ENCODE measurements at regions not wholly inside any gene's neighbourhood (a gene's known extent, or its start where the extent isn't known, plus 50 kb on each side); places are given as distances from the start of the nearest gene placed in this dataset.
"Not testable (repeated sequence)": the region's sequence is repeated elsewhere in the genome, so short reads cannot be mapped to it uniquely, and the experiment has no call there.

DNA sequence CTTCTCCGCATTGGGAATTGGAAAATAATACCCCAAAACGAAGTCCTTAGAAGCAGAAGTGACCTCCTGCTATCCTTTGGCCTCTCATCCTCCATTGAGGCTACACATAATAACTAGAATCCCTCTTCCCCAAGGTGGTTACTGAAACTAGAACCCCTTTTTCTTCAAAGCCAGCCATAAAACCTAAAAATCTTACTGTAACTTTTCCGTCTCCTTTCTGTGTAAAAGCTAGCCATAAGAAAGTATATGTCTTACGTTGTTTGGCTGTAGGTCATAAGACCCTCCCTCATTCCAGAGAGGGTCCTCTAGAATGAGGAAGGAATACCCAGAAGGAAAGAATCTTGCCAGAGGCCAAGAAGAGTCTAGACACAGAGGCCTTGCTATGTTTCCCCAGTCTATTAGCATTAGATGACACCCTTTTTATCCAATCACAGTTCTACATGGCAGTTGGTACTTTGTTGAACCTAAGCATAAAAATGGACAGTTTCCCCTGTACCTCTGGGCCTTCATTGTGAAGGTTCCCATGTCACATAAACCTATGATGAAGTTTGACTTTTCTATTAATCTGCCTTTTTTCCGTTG lies 133.9 kb upstream of the BTN3A2 start:
- H3K27ac Mint-ChIP-seq: no peak overlapping the region
- no peak for DNase-seq
- H3K4me1 Mint-ChIP-seq: peaks cover 33% of the 10 kb centered on the region
- no peaks in the 10 kb centered on the region for H3K27me3 Mint-ChIP-seq
- no peak for ATAC-seq
- H3K4me3 Mint-ChIP-seq: no peak overlapping the region
- no peaks in the 10 kb centered on the region for H3K9me3 ChIP-seq (ENCODE audit: control insufficient read depth, low read length, poor library complexity, severe bottlenecking)
- no peaks in the 10 kb centered on the region for H3K36me3 Mint-ChIP-seq (ENCODE audit: low read depth)

DNA sequence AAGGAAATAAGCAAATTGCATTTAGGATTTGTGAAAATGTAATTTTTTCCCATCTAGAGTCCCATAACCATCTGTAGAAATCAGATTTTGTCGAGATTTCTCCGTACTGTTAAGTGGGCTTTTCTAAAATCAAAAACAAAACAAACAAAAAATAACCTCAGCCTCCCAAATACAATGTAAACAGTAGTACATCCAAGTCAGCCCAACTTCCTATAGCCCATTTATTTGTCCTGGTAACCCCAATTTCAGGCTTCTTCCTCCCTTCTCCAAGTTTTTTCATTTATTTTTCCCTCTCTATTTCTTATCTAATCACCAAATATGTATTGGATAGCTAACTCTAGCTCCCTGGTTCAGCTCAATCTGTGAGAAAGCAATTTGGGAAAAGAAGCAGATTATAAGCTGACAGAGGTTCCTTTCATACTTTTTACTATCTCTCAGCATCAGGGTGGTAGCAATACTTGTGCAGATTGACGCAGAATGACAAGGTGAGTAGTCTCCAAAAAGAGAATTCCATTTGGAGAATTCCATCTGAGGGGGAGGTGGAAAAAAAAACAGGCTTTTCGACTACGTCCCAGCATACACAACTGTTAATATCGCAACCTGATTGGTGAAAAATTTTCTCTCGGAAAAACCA lies 132.6 kb upstream of the BTN3A2 start:
- ATAC-seq (no peak), DNase-seq (no peak)
- Mint-ChIP-seq H3K4me3 (peak overlapping the region; percentile 93), H3K36me3 (ENCODE audit: low read depth) (no peaks in the 10 kb centered on the region), H3K4me1 (peaks cover 28% of the 10 kb centered on the region), H3K27me3 (no peaks in the 10 kb centered on the region), H3K27ac (peak overlapping the region; percentile 98)
- H3K9me3 ChIP-seq (ENCODE audit: control insufficient read depth, low read length, poor library complexity, severe bottlenecking): no peaks in the 10 kb centered on the region

DNA sequence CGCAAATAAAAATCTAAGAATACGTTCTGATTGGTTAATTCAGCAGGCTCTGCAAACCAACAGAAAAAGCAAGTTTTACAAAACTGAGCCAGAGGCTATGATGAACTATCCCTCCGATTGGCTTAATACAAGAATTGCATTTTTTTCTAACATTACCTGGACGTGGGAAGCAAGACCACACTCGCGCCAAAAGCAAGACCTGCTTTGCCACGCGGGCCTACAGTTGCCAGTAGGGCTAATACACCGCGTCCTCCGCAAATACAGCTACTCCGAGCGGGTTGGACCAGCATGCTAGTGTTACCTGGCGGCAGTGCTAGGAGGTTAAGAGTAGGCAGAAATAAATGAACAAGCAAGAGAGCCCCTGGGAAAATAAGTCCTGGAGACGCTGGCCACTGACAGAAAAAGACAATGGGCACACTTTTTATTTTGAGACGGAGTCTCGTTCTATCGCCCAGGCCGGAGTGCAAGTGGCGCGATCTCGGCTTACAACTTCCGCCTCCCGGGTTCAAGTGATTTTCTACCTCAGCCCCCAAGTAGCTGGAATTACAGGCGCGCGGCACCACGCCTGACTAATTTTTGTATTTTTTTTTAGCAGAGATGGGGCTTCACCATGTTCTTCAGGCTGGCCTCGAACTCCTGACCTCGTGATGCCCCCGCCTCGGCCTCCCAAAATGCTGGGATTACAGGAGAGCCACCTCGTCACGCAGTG lies 131.9 kb upstream of the BTN3A2 start:
- Mint-ChIP-seq H3K4me1 (peaks cover 28% of the 10 kb centered on the region), H3K27me3 (no peaks in the 10 kb centered on the region), H3K4me3 (peak overlapping the region; percentile 93), H3K27ac (peak overlapping the region; percentile 98), H3K36me3 (ENCODE audit: low read depth) (no peaks in the 10 kb centered on the region)
- H3K9me3 ChIP-seq (ENCODE audit: control insufficient read depth, low read length, poor library complexity, severe bottlenecking): no peaks in the 10 kb centered on the region
- ATAC-seq (peak; percentile 32), DNase-seq (peak in 1 of 3 donors; percentile 25)

DNA sequence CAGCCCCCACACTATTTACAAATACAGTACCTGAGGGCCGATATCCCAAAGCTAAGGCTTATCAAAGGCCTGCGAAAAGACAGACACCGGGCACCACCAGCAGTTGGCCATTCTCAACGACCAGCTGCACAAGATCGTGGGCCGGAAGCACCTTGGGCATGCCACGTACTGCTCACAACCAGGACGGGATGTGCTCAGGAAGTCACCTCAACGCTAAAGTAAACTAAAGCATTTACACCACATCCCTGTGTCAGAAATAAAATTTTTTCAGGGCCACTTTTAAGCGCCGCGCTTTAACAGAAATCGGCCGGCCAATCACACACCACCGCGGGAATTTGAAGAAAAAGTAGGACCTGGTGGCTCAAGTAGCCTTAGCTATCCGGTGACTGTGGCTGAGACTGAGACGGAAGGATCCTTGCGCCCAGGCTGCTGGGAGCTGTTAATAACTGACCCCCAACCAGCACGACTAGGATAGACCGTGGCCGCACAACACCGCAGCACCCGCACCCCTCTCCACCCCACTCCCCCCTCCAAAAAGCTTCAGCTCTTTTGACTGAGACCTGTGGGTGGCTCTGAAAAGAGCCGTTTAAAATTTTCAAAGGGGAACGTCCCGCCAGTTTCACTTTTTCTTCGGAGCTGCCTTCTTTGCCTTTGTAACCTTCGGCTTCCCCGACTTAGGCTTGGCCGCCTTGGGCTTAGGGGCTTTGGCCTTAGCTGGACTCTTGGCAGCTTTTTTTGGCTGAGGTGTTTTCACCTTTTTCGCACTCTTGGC lies 131.2 kb upstream of the BTN3A2 start:
- H3K4me1 Mint-ChIP-seq: peaks cover 28% of the 10 kb centered on the region
- H3K27ac Mint-ChIP-seq: peak overlapping the region; percentile 98
- ATAC-seq (peak; percentile 66), DNase-seq (peak; percentile 34 to 55 (median 53))
- H3K9me3 ChIP-seq (ENCODE audit: control insufficient read depth, low read length, poor library complexity, severe bottlenecking): no peaks in the 10 kb centered on the region
- peak overlapping the region; percentile 93 for H3K4me3 Mint-ChIP-seq
- no peaks in the 10 kb centered on the region for H3K36me3 Mint-ChIP-seq (ENCODE audit: low read depth)
- H3K27me3 Mint-ChIP-seq: no peaks in the 10 kb centered on the region

DNA sequence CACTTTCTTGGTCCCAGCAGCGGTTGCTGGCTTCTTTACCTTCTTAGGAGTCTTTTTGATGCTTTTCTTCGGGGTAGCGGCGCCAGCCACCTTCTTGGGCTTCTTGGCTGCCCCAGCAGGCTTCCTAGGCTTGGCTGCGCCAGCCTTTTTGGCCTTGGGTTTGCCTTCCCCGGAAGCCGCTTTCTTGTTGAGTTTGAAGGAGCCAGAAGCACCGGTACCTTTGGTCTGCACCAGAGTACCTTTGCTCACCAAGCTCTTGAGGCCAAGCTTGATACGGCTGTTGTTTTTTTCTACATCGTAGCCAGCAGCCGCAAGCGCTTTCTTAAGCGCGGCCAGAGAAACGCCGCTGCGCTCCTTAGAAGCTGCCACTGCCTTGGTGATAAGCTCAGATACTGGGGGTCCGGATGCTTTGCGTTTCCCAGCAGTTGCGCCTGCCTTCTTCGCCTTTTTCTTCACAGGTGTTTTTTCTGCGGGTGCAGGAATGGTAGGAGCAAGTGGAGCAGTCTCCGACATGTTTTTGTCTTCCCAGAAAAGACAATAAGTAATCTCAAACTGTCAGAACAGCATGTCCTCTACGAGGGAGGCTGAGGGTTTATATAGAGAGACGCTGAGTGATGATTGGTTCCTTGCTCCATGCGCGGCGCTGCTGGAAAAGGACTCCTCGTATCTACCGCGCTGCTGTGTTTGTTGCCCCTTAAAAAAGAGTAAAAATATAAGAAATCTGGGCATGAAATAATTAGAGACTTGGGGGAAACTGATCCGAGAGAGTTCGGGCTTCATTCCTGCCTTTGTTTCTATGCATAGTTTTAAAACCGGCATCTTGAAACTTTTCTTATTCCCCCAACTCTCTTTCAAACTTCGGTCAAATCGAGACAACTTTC lies 130.3 kb upstream of the BTN3A2 start:
- no peaks in the 10 kb centered on the region for H3K9me3 ChIP-seq (ENCODE audit: control insufficient read depth, low read length, poor library complexity, severe bottlenecking)
- H3K27ac Mint-ChIP-seq: peak overlapping the region; percentile 98
- DNase-seq (peak; percentile 31 to 47 (median 33)), ATAC-seq (peak; percentile 71)
- peaks cover 28% of the 10 kb centered on the region for H3K4me1 Mint-ChIP-seq
- H3K27me3 Mint-ChIP-seq: no peaks in the 10 kb centered on the region
- no peaks in the 10 kb centered on the region for H3K36me3 Mint-ChIP-seq (ENCODE audit: low read depth)
- H3K4me3 Mint-ChIP-seq: peak overlapping the region; percentile 93

DNA sequence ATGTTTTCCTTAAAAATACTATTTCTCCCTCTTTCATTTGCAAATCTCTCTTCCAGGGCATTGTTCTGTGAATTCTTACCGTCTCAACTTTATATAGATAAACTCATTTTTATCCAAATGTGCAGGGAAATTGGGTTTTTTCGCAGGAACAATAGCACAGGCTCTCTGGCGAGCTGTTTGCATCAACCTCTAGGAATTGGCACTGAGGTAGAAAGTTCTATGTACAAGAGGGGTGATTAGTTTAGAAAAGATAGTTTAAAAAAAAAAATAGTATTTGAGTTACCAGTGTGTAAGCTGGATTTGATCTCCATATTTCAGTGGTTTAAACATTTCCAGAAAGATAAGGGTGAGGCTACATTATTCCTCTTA lies 129.7 kb upstream of the BTN3A2 start:
- Mint-ChIP-seq H3K4me3 (peak overlapping the region; percentile 93), H3K36me3 (ENCODE audit: low read depth) (no peaks in the 10 kb centered on the region), H3K4me1 (peaks cover 28% of the 10 kb centered on the region), H3K27ac (peak overlapping the region; percentile 98), H3K27me3 (no peaks in the 10 kb centered on the region)
- no peak for ATAC-seq
- DNase-seq: no peak
- H3K9me3 ChIP-seq (ENCODE audit: control insufficient read depth, low read length, poor library complexity, severe bottlenecking): no peaks in the 10 kb centered on the region

DNA sequence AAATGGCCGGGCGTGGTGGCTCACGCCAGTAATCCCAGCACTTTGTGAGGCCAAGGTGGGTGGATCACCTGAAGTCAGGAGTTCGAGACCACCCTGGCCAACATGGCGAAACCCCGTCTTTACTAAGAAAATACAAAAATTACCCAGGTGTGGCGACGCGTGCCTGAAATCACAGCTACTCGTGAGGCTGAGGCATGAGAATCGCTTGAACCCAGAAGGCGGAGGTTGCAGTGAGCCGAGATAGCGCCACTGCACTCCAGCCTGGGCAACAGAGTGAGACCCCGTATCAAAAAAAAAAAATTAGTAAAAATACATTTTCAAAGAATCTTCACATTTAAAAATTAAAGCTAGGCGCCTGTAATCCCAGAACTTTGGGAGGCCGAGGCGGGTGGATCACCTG lies 125.6 kb upstream of the BTN3A2 start:
- ATAC-seq; H3K36me3 Mint-ChIP-seq (ENCODE audit: low read depth); H3K27me3 Mint-ChIP-seq; H3K9me3 ChIP-seq (ENCODE audit: control insufficient read depth, low read length, poor library complexity, severe bottlenecking); DNase-seq; H3K4me3 Mint-ChIP-seq: not testable (repeated sequence)
- Mint-ChIP-seq H3K27ac (peak overlapping the region; percentile 96), H3K4me1 (peaks cover 18% of the 10 kb centered on the region)

DNA sequence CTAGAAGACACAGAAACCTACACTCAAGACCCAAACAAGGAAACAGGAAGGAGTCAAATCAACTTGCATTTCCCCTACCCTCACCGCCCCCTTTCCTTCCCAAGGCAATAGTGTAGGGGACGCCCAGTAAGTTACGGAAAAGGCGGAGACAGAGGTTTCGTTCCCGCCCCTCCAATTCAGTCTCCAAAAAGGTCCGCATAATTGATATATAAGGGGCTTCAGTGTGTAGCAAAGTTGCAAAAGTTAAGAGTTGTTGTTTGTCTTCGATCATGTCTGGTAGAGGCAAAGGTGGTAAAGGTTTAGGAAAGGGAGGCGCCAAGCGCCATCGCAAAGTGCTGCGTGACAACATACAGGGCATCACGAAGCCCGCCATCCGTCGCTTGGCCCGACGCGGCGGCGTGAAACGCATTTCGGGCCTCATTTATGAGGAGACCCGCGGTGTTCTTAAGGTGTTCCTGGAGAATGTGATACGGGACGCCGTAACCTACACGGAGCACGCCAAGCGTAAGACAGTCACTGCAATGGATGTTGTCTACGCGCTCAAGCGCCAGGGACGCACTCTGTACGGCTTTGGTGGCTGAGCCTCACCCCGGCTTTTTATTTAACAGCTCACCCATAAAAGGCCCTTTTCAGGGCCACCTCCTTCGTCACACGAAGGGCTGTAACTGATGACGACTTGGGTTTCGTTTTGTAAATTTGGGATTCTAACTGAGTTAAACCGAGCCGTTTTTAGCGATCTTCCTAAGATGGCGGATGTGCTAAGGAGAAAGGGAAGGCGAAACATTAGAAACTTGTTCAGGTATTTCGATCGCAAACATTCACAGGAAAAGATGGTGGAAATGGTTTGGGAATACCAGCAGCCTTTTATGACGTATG lies 124.6 kb upstream of the BTN3A2 start:
- no peaks in the 10 kb centered on the region for H3K9me3 ChIP-seq (ENCODE audit: control insufficient read depth, low read length, poor library complexity, severe bottlenecking)
- Mint-ChIP-seq H3K4me1 (peaks cover 12% of the 10 kb centered on the region), H3K27ac (peak overlapping the region; percentile 96), H3K36me3 (ENCODE audit: low read depth) (no peaks in the 10 kb centered on the region), H3K4me3 (peak overlapping the region; percentile 85), H3K27me3 (no peaks in the 10 kb centered on the region)
- ATAC-seq (peak; percentile 86), DNase-seq (peak; percentile 33 to 50 (median 35))

DNA sequence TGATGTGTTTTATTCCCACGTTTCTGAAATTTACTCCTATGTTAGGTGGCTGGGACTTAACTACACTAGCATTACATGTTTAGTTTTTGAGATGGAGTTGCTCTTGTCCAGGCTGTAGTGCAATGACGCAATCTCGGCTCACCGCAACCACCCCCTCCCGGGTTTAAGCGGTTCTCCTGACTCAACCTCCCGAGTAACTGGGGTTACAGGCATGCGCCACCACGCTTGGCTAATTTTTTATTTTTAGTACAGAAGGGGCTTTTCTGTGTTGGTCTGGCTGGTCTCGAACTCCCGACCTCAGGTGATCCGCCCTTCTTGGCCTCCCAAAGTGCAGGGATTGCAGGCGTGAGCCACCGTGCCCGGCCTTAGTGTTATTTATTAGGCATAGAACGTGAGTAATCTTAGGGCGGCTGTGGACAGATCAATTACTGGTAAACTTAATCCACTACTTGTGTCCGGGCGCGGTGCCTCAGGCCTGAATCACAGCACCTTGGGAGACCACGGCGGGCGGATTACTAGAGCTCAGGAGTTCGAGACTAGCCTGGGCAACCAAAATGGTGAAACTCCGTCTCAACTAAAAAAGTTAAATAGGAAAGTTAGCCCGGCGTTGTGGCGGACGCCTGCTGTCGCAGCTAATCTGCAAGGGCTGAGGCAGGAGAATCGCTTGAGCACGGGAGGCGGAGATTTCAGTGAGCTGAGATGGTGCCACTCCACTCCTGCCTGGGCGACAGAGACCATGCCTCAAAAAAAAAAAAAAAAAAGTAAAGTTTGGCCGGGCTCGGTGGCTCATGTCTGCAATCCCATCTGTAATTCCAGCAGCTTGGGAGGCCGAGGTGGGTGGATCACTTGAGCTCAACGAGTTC lies 123.7 kb upstream of the BTN3A2 start:
- DNase-seq: peak in 2 of 3 donors; percentile 22 to 35
- Mint-ChIP-seq H3K4me3 (peak overlapping the region; percentile 85), H3K27me3 (no peaks in the 10 kb centered on the region), H3K4me1 (peaks cover 9% of the 10 kb centered on the region), H3K36me3 (ENCODE audit: low read depth) (no peaks in the 10 kb centered on the region), H3K27ac (peak overlapping the region; percentile 96)
- ATAC-seq: peak; percentile 48
- no peaks in the 10 kb centered on the region for H3K9me3 ChIP-seq (ENCODE audit: control insufficient read depth, low read length, poor library complexity, severe bottlenecking)

DNA sequence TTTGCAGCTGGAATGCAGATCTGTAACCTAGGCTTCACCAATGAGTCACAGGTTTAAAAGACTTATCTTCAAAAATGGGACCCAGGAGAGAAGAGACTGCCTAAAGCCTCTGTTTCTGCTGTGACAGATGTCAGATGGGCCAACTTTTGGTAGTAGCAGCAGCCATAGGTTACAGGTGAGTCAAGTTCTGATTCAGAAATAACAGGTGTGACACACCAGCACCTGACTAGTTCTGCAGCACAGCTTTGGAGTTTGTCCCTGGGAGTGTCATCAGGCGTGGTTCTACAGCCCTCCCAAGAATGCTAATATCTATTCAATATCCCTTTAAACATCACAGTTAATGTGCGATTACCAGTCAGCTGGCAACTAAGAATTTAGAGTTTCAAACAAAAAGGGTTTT lies 121.9 kb upstream of the BTN3A2 start:
- no peaks in the 10 kb centered on the region for H3K9me3 ChIP-seq (ENCODE audit: control insufficient read depth, low read length, poor library complexity, severe bottlenecking)
- H3K4me3 Mint-ChIP-seq: no peak overlapping the region
- no peaks in the 10 kb centered on the region for H3K27me3 Mint-ChIP-seq
- H3K27ac Mint-ChIP-seq: no peak overlapping the region
- H3K36me3 Mint-ChIP-seq (ENCODE audit: low read depth): no peaks in the 10 kb centered on the region
- ATAC-seq (no peak), DNase-seq (no peak)
- peaks cover 9% of the 10 kb centered on the region for H3K4me1 Mint-ChIP-seq

DNA sequence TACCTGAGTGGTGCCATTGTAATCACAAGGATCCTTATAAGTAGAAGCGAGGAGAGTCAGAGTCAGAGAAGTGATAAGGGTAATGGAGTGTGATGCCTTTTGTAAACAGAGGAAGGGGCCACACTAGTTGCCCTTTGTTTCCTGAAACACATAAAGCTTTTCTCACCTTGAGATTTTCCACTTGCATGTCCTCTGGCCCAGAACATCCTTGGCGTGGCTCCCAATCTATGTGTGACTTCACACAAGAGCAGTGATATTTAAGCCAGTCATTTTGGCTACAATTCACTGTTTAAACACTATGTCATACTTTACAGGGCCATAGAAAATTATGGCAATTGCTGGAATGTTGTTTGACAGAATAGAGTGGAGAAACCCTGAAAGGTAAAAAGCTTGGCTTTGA lies 121.2 kb upstream of the BTN3A2 start:
- H3K4me3 Mint-ChIP-seq: no peak overlapping the region
- H3K36me3 Mint-ChIP-seq (ENCODE audit: low read depth): no peaks in the 10 kb centered on the region
- H3K4me1 Mint-ChIP-seq: peaks cover 9% of the 10 kb centered on the region
- no peaks in the 10 kb centered on the region for H3K27me3 Mint-ChIP-seq
- ATAC-seq: no peak
- DNase-seq: no peak
- no peaks in the 10 kb centered on the region for H3K9me3 ChIP-seq (ENCODE audit: control insufficient read depth, low read length, poor library complexity, severe bottlenecking)
- H3K27ac Mint-ChIP-seq: no peak overlapping the region

All from T-helper 17 cell (primary cell).